ENCODE measurements at regions not wholly inside any gene's neighbourhood (a gene's known extent, or its start where the extent isn't known, plus 50 kb on each side); places are given as distances from the start of the nearest gene placed in this dataset.

DNA sequence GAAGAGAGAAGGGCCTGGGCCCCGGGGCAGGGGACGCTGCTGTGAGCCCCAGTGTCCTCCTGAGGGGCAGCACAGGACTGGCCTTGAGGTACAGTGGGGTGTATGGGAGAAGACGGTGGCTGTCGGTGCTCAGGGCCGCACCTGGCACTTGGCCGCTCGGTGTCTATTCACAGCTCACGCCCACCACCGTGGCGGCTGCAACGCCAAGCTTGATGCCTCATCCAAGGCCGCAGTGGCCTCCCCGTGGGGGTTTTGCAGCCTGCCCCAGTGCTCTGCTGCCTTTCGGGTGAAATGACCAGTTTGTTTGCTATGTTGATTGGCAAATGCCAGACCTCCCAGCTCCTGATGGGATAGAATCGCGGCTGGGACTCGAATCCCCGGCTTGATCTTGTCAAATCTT lies 79.5 kb upstream of the SLCO4A1 start:
- no peak for DNase-seq (ENCODE audit: low spot score)

DNA sequence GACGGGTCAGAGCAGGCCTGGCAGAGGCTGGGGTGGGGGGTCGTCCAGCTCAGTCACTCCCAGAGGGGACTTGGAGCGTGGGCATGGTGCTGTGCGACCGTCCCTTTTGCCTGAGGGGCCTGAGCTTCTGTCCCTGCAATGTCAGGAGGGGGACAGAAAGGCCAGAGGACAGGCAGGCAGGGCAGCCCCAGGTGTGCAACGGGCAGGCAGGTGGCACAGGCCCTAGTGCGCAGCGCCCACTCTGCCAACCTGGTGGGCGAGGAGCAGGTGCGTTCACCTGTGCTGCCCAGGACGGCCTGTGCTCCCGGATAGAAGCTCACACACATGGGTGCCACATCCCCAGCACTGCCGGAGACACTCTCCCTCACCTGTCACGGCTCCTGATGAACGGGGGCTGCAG lies 78.7 kb upstream of the SLCO4A1 start:
- no peak for DNase-seq (ENCODE audit: low spot score)

DNA sequence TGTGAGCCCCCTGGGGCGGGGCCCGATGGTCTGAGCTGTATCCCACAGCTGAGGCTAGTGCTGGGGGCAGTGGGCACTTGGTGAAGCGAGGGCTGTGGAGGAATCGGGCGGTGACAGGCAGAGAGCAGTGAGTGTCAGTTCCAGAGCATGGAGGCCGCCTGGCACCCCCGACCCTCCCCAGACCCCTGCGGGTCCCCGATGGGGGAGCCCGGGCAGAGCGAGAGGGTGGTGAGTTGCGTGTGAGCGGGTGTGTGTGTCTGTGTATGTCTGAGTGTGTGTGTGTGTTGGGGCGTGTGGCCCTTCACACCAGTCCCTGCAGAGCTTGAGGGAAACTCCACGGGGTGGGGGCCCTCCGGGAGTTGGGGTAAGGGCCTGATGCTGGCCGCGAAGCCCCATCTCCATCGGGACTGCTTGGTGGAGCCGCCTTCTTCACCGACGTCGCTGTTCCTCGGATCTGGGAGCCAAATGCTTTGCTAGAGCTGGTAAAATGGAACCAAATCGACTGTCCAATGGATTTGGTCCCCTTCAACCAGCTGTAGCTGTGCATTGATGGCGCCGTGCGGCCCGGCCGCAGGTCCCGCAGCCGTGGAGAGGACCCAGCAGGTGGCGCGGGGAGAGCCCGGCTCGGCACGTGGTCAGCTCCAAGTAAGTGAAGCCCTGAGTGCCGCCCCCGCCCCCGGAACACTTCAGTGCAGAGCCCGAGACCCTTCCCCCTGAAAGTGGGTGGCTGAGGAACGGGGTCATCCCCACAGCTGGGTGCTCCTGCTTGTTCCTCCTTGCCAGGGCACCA lies 77.7 kb upstream of the SLCO4A1 start:
- no peak for DNase-seq (ENCODE audit: low spot score)

DNA sequence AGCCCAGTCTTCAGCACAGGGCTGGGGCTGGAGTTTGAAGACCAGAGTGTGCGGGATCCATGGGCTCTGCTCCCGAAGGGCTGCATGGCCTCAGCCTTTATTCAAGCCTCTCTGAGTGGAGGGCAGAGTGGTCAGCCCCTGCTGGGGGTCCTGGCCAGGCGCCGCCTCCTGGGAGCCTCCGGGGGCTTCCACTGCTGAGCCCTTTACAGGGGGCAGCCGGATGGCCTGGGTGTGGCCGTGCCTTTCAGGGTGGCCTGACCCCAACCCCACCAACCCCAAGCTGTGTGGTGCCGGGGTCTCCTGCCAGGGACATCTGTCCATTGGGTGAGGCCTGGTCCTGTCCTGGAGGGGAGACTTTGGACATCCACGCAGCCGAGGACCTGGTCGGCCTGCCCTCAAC lies 76.0 kb upstream of the SLCO4A1 start:
- DNase-seq (ENCODE audit: low spot score), result no peak

DNA sequence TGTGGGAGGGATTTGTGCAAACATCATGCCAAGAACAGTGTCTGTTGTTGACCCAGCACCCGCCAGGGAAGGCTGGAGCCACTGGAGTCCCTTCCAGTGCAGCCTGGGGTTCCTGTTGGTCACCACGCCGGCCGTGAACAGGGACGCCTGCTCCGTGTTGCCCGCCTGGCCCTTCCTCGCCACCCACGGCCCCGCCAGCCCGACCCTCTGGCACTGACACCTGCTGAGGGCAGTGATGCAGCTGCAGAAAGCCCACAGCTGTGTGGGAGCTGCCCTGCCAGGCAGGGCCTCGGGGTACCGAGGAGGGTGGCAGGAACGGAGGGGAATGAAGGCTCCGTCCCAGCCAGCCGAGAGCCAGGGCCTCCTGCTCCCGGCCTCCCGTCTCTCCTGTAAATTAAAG lies 75.5 kb upstream of the SLCO4A1 start:
- no peak for DNase-seq (ENCODE audit: low spot score)

DNA sequence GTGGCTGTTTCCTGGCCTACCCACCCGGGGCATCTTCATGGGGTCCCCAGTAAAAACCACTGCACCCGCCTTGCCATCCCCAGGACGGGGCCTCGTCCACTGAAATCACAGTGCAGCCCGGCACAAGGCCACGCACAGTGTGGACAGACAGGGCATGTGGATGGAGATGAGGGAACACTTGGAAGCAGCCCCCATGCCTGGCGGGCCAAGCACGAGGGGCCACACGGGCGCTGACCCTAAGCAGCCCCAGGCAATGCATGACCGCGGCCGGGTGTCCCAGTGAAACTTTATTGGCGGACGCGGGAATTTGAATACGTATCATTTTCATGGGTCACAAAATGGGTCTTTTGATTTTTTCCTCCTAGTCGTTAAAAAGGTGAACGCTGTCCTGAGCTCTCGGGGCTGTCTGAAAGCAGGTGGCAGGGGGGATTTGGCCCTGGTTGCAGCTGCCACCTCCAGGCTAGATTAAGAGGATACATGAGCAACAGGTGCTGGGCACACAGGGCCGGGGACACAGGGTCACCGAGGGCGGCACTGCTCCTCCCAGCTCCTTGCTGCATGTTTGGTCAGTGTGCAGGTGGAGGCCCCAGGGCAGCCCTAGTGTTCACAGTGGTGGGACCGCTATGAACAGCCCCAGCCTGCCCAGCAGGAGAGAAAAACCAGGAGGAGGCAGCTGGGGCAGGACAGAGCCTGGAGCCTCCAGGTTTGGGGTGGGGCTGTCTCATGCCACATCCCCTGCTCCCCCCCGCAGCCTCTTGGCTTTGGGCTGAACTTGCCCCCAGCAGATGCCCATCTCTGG lies 74.9 kb upstream of the SLCO4A1 start:
- no peak for DNase-seq (ENCODE audit: low spot score)

DNA sequence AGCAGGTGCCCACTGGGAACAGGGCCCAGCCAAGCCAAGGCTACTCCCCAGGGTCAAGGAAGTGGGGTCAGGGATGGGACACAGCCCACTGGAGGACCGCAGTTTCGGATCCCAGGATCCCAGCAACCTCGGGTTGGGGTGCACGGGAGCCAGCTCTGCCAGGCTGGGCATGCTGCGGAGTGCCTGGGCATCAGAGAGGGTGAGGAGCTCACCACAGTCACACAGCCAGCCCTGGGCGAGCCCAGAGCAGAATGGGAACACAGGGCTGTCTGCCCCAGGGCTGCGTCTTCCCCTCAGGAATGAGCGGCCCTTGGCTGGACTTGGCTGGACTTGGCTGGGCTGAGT lies 74.3 kb upstream of the SLCO4A1 start:
- no peak for DNase-seq (ENCODE audit: low spot score)

DNA sequence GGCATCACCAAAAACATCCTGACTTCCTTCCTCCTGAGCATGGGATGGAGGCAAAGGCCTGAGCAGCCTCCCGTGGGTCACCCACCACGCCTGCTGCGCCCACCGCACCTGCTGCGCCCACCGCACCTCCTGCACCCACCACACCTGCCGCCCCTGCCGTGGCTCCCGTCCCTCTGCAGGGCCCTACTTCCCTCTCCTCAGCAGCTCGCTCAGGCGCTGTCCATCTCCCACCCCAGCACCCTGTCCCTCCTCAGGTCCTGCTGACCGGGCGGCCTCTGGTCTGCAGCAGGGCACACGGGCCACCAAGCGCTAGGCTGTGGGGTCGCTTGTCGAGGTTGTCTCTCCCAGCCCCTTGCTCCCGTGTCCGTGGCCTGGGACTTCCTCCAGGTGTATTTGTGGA lies 72.7 kb upstream of the SLCO4A1 start:
- DNase-seq (ENCODE audit: low spot score), result no peak

DNA sequence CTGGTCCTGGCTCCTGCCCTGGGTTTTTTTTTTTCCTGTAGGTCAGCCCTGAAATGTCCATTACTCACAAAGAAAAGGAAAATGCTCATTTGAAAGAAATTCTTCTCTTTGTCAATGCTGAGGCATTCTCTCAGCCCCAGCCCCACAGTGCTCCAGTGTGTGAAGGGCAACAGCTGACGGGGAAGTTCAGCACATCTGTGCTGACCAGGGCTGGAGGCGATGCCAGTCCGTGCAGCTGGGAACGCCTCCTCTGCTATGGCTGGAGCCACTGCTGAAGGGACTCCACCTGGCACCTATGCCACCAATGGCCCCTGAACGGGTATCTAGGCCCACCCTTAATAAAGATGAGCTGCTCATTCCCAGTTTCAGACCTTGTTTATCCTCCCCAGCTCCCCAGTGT lies 71.9 kb upstream of the SLCO4A1 start:
- DNase-seq (ENCODE audit: low spot score), result no peak

DNA sequence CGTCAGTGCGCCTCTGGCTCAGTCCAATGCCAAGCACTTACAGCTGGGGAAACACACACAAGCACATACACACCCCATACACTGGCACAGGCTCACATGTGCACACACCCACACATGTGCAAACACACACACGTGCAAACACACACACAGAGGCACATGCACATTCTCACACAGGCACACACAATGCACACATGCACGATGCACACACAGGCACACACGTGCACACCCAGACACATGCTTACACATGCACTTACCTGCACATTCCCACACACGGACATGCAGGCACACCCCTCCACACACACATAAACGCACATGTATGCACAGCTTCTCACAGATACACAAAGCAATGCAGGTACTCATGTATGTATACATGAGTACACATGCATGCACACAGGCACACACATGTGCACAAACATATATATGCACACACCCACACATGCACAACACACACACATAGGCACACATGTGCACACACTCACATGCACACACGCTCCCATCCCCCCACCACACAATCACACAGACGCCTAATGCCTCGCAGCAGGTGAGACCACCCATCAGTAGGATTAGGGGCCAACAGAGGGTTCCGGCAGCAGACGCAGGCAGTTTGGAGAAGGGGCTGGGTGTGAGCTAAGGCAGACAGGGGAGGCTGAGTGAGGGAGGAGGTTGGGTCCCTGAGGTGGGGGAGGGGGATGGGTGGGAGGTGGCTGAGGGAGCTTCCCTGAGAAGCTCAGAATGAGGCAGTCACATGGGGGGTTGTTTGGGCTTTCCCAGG lies 71.2 kb upstream of the SLCO4A1 start:
- DNase-seq (ENCODE audit: low spot score), result no peak

DNA sequence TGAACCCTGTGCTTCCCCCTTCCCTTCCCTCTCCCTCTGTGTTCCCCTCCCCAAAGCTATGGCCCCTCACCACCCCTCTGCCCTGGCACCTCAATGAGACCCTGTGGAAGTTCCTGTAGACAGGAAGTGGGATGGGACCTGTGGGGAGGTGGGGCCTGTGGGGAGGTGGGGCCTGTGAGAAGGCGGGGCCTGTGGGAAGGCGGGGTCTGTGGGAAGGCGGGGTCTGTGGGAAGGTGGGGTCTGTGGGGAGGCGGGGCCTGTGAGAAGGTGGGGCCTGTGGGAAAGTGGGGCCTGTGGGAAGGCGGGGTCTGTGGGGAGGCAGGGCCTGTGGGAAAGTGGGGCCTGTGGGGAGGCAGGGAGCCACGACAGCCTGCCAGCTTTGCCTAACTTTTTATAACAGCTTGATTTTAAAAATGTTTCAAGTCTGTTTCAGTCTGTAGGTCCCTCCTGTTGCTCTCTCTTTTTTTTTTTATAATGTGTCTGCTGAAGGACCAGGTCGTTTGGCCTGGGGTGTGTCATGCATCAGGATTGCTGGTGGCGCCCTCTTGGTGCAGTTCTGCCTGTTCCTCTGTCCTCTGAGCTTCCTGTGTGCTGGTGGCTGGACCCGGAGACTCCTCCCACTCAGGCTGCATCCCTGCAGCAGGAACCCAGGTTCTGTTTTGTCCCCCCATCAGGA lies 70.5 kb upstream of the SLCO4A1 start:
- peak; percentile 55 for DNase-seq (ENCODE audit: low spot score)

DNA sequence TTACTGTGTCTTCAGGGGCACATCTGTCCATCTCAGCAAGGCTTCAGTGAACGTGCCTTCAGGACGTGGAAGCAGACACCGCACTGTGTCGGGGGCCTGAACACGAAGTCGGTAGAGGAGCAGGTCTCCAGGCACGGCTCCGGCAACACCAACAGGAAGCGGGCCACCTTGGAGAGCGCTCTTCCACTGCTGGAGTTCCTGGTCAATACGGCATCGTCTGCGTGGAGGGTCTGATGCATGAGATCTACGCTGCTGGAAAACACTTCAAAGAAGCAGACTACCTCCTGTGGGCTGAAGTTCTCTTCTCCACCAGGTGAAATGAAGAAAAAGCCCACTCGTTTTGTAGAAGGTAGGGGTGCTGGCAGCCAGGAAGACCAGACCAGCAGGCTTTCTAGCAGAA lies 69.3 kb upstream of the SLCO4A1 start:
- no peak for DNase-seq (ENCODE audit: low spot score)

DNA sequence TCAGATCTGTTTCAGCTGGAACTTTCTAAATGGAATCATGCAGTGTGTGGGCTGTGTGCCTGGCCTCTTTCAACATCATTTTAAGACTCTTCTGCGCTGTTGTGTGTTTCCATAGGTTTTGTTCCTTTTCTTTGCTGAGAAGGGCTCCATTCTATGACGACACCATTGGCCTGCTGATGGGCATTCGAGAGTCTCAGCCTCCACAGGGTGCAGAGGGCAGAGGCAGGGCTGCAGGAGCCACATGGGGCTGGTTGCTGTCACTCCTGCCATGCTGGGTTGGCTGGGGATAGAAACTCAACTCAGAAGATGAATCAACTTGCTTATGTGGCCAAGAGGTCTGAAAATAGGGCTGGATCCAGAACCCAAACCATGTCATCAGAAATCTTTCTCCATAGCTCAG lies 68.5 kb upstream of the SLCO4A1 start:
- DNase-seq (ENCODE audit: low spot score), result no peak

DNA sequence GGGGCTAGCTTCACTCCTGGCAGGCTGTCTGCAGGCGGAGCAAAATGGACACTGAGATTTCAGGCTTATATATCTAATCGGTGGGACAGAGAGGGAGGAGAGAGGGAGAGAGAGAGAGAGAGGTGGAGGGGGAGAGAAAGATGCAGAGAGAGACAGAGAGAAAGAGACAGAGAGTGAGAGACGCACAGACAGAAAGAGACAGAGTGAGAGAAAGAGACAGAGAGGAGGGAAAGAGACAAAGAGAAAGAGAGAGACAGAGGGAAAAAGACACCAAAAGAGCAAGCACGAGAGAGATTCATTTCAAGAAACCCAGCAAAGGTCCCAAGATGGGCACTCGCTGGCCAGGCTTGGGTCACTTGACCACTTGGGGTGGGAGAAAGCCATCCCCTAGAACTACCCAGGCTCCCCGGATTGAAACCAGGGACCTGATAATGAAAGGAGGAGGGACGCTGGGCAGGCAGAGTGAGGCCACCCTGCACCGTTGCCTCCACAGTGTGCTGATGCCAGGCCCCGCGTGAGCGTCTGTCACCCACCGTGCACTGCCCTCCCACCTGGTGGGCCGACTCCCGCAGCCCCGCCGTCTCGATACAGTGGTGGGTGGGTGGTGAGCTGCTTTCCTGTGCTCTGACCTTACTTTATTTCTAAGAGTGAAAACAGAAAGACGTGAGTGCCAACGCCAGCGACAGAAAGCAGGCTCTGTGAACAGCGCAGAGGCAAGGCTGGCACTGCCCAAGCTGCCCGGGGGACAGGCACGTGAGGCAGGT lies 67.9 kb upstream of the SLCO4A1 start:
- no peak for DNase-seq (ENCODE audit: low spot score)

DNA sequence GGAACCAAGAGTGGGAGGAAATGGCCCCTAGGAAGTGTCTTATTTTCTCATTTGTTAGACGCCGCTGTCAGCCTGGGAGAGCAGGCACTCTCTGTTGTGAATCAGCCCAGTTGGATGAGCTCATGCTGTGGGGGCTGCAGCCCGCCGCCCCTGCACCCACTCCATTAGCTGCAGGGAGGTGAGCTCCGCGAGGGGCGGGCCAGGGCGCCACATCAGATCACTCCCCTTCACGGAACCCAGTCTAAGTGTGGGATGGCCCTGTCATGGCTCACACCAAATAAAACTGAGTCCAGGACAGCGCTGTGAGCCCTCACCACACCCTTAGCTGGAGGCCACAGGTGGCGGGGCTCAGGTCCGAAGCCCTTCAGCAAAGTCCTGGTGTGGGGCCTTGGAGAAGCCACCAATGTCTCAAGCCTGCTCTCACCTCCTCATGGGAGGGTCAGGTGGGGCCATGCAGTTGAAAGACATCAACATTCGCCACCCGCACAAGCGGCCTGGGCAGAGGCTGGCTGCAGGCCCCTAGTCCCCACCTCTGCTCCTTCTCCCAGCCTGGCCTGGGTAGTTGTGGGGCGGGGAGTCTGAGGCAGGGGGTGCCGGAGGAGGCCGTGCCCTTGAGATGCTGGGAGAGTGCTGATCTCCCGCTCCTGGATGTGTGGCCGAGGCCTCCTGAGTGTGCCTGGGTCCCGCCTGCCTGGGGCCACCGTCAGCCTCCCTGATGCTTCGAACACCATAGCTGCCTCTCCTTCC lies 66.2 kb upstream of the SLCO4A1 start:
- no peak for DNase-seq (ENCODE audit: low spot score)

DNA sequence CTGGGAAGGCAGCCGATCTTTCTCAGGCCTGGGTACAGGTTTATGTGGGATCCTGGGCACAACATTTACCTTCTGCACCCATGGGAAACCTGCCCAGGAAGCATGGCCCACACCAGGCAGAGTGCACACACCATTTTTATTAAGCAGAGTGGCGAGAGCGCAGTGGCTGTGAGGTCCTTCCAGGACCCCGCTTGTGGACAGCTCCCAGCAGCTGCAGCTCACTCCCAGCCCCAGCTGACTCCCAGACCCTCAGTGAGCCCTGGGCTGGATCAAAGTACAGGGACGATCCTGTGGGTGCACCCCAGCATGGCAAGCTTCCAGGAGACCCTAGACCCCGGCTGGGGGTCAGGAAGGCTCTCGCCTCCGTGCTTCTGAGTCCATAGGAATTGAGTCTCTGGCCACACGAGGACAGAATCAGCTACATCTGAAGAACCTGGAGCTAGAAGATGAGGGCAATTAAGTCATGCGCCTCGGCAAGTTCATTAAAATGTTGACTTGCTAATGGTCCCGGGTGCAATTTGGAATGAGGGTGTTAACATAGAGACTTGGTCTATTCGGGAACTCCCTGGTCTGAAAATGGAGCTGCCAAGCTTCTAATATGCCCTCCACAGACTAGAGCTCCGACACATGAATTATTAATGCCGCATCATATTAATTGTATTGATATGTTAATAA lies 65.4 kb upstream of the SLCO4A1 start:
- DNase-seq (ENCODE audit: low spot score), result no peak

DNA sequence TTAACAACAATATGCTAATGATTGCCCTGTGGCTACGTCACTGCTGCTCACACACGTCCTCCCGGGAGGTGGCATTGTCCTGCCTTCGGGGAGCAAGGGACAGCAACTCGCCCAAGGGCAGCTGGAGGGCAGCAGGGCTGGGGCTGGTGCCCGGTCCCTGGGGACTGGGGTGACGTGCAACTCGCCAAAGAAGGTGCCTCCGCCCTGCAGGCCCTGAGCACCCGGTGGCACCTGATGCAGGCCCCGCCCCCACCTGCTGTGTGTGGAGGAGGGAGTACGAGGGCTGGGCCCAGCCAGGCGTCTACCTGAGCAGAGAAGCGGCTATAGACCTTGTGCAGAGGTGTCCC lies 64.8 kb upstream of the SLCO4A1 start:
- no peak for DNase-seq (ENCODE audit: low spot score)

DNA sequence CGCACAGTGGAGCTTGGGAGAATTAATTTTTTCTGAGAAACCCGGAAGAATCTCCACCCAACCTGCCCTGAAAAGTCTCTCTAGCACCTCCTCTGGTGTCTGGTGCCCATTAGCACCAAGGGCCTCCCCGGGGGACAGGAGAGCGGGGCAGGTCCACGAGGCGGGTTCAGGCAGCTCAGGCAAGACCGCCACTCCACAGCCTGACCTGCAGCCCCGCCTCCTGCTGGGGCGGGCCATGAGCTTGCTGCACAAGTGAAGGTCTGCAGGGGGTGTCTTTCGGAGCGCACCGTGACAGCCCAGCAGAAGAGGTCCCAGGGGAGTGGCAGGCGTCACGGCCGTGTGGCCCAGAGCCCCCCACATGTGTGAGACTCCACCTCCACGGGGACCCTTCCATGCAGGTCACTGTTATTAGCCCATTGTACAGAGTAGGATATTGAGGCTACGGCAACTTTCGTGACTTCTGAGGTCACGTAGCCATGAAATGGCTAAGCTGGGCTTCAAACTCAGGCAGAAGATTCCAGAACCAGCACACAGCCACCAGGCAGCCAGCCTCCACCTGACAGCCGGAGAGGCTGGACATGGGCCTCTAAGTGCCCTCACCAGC lies 63.9 kb upstream of the SLCO4A1 start:
- DNase-seq (ENCODE audit: low spot score), result no peak

DNA sequence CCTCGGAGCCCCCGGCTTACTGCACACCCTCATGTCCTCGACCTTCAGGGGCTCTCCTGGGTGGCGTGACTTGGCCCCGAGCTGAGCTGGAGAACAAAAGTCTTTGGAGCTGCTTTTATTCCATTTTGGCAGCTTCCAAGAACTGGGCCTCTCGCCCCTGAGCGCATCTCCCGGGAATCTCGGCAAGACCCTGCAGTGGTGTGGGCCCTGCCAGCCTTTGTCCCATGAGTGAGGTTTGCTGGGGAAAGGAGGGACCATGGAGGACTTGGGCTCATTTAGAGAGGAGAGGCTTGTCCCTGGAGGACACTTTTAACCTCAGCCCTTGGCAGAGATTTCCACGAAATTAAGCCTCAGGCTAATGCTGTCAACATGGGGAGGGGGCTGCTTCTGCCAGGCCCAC lies 62.3 kb upstream of the SLCO4A1 start:
- no peak for DNase-seq (ENCODE audit: low spot score)

DNA sequence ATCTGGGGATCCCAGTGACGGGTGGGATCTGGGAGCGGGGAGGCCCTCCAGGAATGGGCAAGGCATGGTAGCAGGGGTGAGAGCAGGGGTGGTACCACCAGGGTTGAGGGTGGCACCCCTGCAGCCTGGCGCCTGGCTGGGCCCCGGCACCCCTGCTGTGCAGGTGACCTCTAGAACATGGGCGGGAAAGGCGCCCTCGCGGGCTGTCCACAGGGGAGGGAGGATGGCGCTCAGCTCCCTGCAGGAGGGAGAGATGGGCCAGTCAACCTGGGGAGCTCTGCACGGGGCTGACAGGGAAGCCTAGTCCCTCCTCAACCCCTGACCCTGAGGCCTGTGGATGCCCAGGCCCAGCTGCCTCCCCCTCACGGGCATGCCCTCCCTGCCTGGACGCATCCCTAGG lies 61.6 kb upstream of the SLCO4A1 start:
- no peak for DNase-seq (ENCODE audit: low spot score)

Data from germinal center (tissue), 1 donor.